HCT116 (cell line): ENCODE measurements at regions not wholly inside any gene's neighbourhood (a gene's known extent, or its start where the extent isn't known, plus 50 kb on each side); places are given as distances from the start of the nearest gene placed in this dataset.

Source experiments
- ATAC-seq: fragments of 200-7000 bp; cut with Tn5 transposase; 2 replicates; pipeline ENCODE4 v1.9.1; 2020; ENCODE audit warnings: mild to moderate bottlenecking, moderate library complexity
- BruUV-seq: library from RNA; stranded (reverse); fragments of 400-500 nt; replicated peaks from 2 replicates; lab custom pipeline; 2021; lab: Mats Ljungman, UMichigan
- CTCF ChIA-PET: fragments of 300-600 bp; sonication (Branson Sonifier 250); formaldehyde crosslinking; loops from one replicate; lab custom pipeline; 2021; ENCODE audit warnings: antibody characterized with exemption; lab: Charles Lee
- POLR2A ChIA-PET: fragments of 300-600, 350-600 bp; sonication (Branson Sonifier 250); formaldehyde crosslinking; loops from one replicate; lab custom pipeline; 2021; ENCODE audit warnings: antibody characterized with exemption; lab: Charles Lee
- RAD21 ChIA-PET, 2 experiments: fragments of 300-600 bp; sonication (Branson Sonifier 250); formaldehyde crosslinking; loops; one replicate each; lab custom pipeline; 2023; ENCODE audit warnings: low total read pairs in 2 of 2; ENCODE audit not compliant: uncharacterized antibody in 2 of 2, unreplicated experiment in 2 of 2, low non-redundant PET in 1 of 2; lab: Charles Lee
- DNase-seq: peaks from one replicate; pipeline ENCODE4 v3.0.0-alpha.2; 2010; ENCODE audit warnings: low read depth, low spot score
- H2AFZ ChIP-seq: fragments of 200-600 bp; shearing (Covaris generic), sonication (generic); 2 replicates; pipeline ENCODE4 v1.6.1; 2017; ENCODE audit warnings: low read depth, mixed run types, mixed read lengths, antibody characterized with exemption, low read length; ENCODE audit not compliant: poor library complexity, severe bottlenecking
- H3K27ac ChIP-seq: 2 replicates; pipeline ENCODE4 v1.5.1; 2012; ENCODE audit warnings: low read depth, low read length
- H3K27me3 ChIP-seq: fragments of 200-600 bp; sonication (generic); 2 replicates; pipeline ENCODE4 v1.6.1; 2016; ENCODE audit warnings: mixed run types, low read length, mixed read lengths; ENCODE audit not compliant: insufficient read depth
- H3K36me3 ChIP-seq, 2 experiments: fragments of 200-500 bp in 1 of 2; fragments of 200-600 bp in 1 of 2; sonication (Bioruptor generic) in 1 of 2; sonication (generic) in 1 of 2; 2 replicates each; pipeline versions ENCODE4 v1.5.1 to v1.6.1; 2014 to 2016; ENCODE audit warnings: low read length in 2 of 2, inconsistent platforms in 1 of 2, mixed read lengths in 1 of 2, mixed run types in 1 of 2; ENCODE audit not compliant: insufficient read depth in 2 of 2, control insufficient read depth in 1 of 2
- H3K4me1 ChIP-seq, 2 experiments: fragments of 200-600 bp in 1 of 2; sonication (generic) in 1 of 2; 2 replicates each; pipeline versions ENCODE4 v1.5.1 to v1.6.1; 2012 to 2017; ENCODE audit warnings: low read length in 2 of 2, inconsistent platforms in 1 of 2, mild to moderate bottlenecking in 1 of 2, mixed read lengths in 1 of 2, mixed run types in 1 of 2, moderate library complexity in 1 of 2; ENCODE audit not compliant: insufficient read depth in 2 of 2, control insufficient read depth in 1 of 2
- H3K4me2 ChIP-seq: fragments of 200-600 bp; sonication (generic); 2 replicates; pipeline ENCODE4 v1.6.1; 2017; ENCODE audit warnings: mixed run types, low read length, mixed read lengths
- H3K4me3 ChIP-seq, 2 experiments: fragments of 200-600 bp in 1 of 2; sonication (generic) in 1 of 2; replicated peaks in 1 of 2; 2 replicates each; pipeline ENCODE4 v1.5.1; 2011 to 2016; ENCODE audit warnings: low read length in 2 of 2, control low read depth in 1 of 2, low read depth in 1 of 2, mild to moderate bottlenecking in 1 of 2, mixed read lengths in 1 of 2, mixed run types in 1 of 2
- H3K79me2 ChIP-seq: fragments of 200-600 bp; sonication (generic); 2 replicates; pipeline ENCODE4 v1.6.1; 2017; ENCODE audit warnings: mild to moderate bottlenecking, mixed run types, low read length, moderate library complexity, mixed read lengths; ENCODE audit not compliant: insufficient read depth
- H3K9ac ChIP-seq: fragments of 200-600 bp; sonication (generic); 2 replicates; pipeline ENCODE4 v1.6.1; 2016; ENCODE audit warnings: low read length, mixed read lengths
- H3K9me2 ChIP-seq: fragments of 200-600 bp; sonication (generic), shearing (Covaris generic); 2 replicates; pipeline ENCODE4 v1.6.1; 2017; ENCODE audit warnings: mixed run types, mild to moderate bottlenecking, moderate library complexity; ENCODE audit not compliant: insufficient read depth
- H3K9me3 ChIP-seq, 2 experiments: fragments of 200-500 bp in 1 of 2; fragments of 200-600 bp in 1 of 2; sonication (Bioruptor generic) in 1 of 2; sonication (generic) in 1 of 2; 2 replicates each; pipeline ENCODE4 v1.6.1; 2014 to 2017; ENCODE audit warnings: low read length in 2 of 2, mixed read lengths in 2 of 2, inconsistent platforms in 1 of 2, low read depth in 1 of 2, mild to moderate bottlenecking in 1 of 2, mixed run types in 1 of 2, moderate library complexity in 1 of 2; ENCODE audit not compliant: control insufficient read depth in 1 of 2, insufficient read depth in 1 of 2
- H4K20me1 ChIP-seq: fragments of 200-600 bp; sonication (generic), shearing (Covaris generic); 2 replicates; pipeline ENCODE4 v1.6.1; 2017; ENCODE audit warnings: mixed run types, mild to moderate bottlenecking, moderate library complexity; ENCODE audit not compliant: insufficient read depth
- CEBPB ChIP-seq: IDR thresholded peaks from 2 replicates; pipeline ENCODE4 v1.6.1; 2012; ENCODE audit warnings: low read depth
- EGR1 ChIP-seq: IDR thresholded peaks from 2 replicates; pipeline ENCODE4 v1.6.1; 2012; ENCODE audit warnings: low read depth
- EZH2phosphoT487 ChIP-seq: fragments of 200-600 bp; IDR thresholded peaks from 2 replicates; pipeline ENCODE4 v1.6.1; 2018; ENCODE audit warnings: antibody characterized with exemption, borderline replicate concordance
- FOSL1 ChIP-seq: IDR thresholded peaks from 2 replicates; pipeline ENCODE4 v1.6.1; 2012; ENCODE audit warnings: low read depth
- JUND ChIP-seq: IDR thresholded peaks from 2 replicates; pipeline ENCODE4 v1.6.1; 2012
- MAX ChIP-seq: IDR thresholded peaks from 2 replicates; pipeline ENCODE4 v1.6.1; 2012
- POLR2A ChIP-seq: IDR thresholded peaks from 2 replicates; pipeline ENCODE4 v1.7.0; 2011; ENCODE audit warnings: borderline replicate concordance; ENCODE audit not compliant: insufficient read depth, insufficient read length; ENCODE audit errors: extremely low read depth
- POLR2AphosphoS5 ChIP-seq: IDR thresholded peaks from 2 replicates; pipeline ENCODE4 v1.6.1; 2011; ENCODE audit warnings: mild to moderate bottlenecking, low read depth, low read length, moderate library complexity
- RAD21 ChIP-seq: IDR thresholded peaks from 2 replicates; pipeline ENCODE4 v1.6.1; 2012; ENCODE audit warnings: low read depth, mild to moderate bottlenecking
- SP1 ChIP-seq: IDR thresholded peaks from 2 replicates; pipeline ENCODE4 v1.6.1; 2012; ENCODE audit warnings: low read depth
- SRF ChIP-seq: IDR thresholded peaks from 2 replicates; pipeline ENCODE4 v1.6.1; 2012; ENCODE audit warnings: low read depth
- YY1 ChIP-seq: IDR thresholded peaks from 2 replicates; pipeline ENCODE4 v1.6.1; 2011; ENCODE audit warnings: low read length, low read depth, moderate library complexity, mild to moderate bottlenecking; ENCODE audit not compliant: insufficient replicate concordance; ENCODE audit errors: extremely low read depth
- ZFX ChIP-seq: fragments of 450-650 bp; IDR thresholded peaks from 2 replicates; pipeline ENCODE4 v1.6.1; 2017
- intact Hi-C: fragments of 100-400 bp; cut with micrococcal nuclease; formaldehyde crosslinking; loops from 2 replicates; pipeline ENCODE4 v1.10.0; 2022
- TF ChIP-seq, protein P1 (sequence below): IDR thresholded peaks from 2 replicates; pipeline ENCODE4 v1.6.1; 2012
- TF ChIP-seq, protein P2 (sequence below), 3 experiments: fragments of 200-600 bp in 1 of 3; sonication (generic) in 1 of 3; IDR thresholded peaks in 2 of 3; conservative IDR thresholded peaks in 1 of 3; 2 replicates each; pipeline ENCODE4 v1.5.1; 2012 to 2017; ENCODE audit warnings: low read depth in 2 of 3, low read length in 2 of 3, antibody characterized with exemption in 1 of 3, borderline replicate concordance in 1 of 3, control low read depth in 1 of 3, mild to moderate bottlenecking in 1 of 3, mixed read lengths in 1 of 3, mixed run types in 1 of 3, moderate library complexity in 1 of 3; ENCODE audit not compliant: insufficient read depth in 1 of 3

- RAD21 ChIA-PET, result no interaction called here
- H3K27me3 ChIP-seq, result no peaks in the 10 kb centered on the region
- peaks cover 3 to 8% of the 10 kb centered on the region in 2 experiments; a peak in 2 of 4 replicates for H3K9me3 ChIP-seq
- no peak for DNase-seq
- intact Hi-C loops, result no loop called here
- no peak overlapping the region for H3K4me2 ChIP-seq
- POLR2A ChIA-PET, result no interaction called here
- no peak overlapping the region for H2AFZ ChIP-seq
- H3K36me3 ChIP-seq, result no peaks in the 10 kb centered on the region
- no peak overlapping the region for H3K4me3 ChIP-seq
- no peaks in the 10 kb centered on the region for H4K20me1 ChIP-seq
- CTCF ChIA-PET, result no interaction called here
- H3K79me2 ChIP-seq, result no peaks in the 10 kb centered on the region
- TF ChIP-seq YY1 (no peak), CEBPB (no peak), POLR2A (no peak), SRF (no peak), POLR2AphosphoS5 (no peak), MAX (no peak), ZFX (no peak), EGR1 (no peak), FOSL1 (no peak)
- TF ChIP-seq, all 23 proteins: peak for 0
- no peak for ATAC-seq
- no peaks in the 10 kb centered on the region for H3K9me2 ChIP-seq
- BruUV-seq, result no TSS peak
- H3K4me1 ChIP-seq, result no peaks in the 10 kb centered on the region
- no peak overlapping the region for H3K9ac ChIP-seq
- no peak overlapping the region for H3K27ac ChIP-seq
These were observed 233.8 kb upstream of the PIK3C3 start for GRCh38 chr18:41721103-41721790.

DNA sequence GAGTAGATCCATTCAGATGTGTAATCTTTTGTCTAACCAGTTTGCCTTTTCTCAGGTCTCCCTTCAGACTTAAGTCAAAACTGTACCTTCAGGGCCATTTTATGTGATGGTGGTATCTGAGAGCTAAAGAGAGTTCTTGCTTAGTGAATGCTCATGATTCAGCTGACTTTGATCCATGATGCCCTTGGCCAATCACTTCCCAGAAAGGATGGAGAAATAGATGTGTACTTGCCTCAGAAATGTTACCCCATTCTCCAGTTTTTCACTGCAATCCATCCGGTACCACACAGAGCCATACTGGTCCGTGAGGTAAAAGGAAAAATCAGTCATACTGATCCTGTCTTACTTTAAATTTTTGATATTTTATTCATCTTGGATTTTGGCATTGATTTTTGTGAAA, 234.8 kb upstream of the PIK3C3 start:
- Histone ChIP-seq H2AFZ (no peak overlapping the region), H3K27me3 (no peaks in the 10 kb centered on the region), H3K9ac (no peak overlapping the region), H4K20me1 (no peaks in the 10 kb centered on the region), H3K4me2 (no peak overlapping the region), H3K36me3 (no peaks in the 10 kb centered on the region), H3K4me1 (no peaks in the 10 kb centered on the region), H3K4me3 (no peak overlapping the region), H3K9me2 (no peaks in the 10 kb centered on the region), H3K27ac (no peak overlapping the region), H3K79me2 (no peaks in the 10 kb centered on the region), H3K9me3 (peaks cover 5 to 16% of the 10 kb centered on the region in 2 experiments; a peak in 2 of 4 replicates)
- no peak for ATAC-seq
- intact Hi-C loops, result no loop called here
- no TSS peak for BruUV-seq
- ChIA-PET CTCF (no interaction called here), RAD21 (no interaction called here), POLR2A (no interaction called here)
- DNase-seq, result no peak
- no peak for TF ChIP-seq YY1
- TF ChIP-seq SP1, result no peak
- TF ChIP-seq SRF, result no peak
- TF ChIP-seq, protein P1, sequence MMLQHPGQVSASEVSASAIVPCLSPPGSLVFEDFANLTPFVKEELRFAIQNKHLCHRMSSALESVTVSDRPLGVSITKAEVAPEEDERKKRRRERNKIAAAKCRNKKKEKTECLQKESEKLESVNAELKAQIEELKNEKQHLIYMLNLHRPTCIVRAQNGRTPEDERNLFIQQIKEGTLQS, result no peak
- no peak for TF ChIP-seq MAX
- no peak for TF ChIP-seq EZH2phosphoT487
- TF ChIP-seq FOSL1, result no peak
- no peak for TF ChIP-seq EGR1
- no peak for TF ChIP-seq CEBPB
- TF ChIP-seq RAD21, result no peak
- no peak for TF ChIP-seq POLR2A
- TF ChIP-seq, protein P2, sequence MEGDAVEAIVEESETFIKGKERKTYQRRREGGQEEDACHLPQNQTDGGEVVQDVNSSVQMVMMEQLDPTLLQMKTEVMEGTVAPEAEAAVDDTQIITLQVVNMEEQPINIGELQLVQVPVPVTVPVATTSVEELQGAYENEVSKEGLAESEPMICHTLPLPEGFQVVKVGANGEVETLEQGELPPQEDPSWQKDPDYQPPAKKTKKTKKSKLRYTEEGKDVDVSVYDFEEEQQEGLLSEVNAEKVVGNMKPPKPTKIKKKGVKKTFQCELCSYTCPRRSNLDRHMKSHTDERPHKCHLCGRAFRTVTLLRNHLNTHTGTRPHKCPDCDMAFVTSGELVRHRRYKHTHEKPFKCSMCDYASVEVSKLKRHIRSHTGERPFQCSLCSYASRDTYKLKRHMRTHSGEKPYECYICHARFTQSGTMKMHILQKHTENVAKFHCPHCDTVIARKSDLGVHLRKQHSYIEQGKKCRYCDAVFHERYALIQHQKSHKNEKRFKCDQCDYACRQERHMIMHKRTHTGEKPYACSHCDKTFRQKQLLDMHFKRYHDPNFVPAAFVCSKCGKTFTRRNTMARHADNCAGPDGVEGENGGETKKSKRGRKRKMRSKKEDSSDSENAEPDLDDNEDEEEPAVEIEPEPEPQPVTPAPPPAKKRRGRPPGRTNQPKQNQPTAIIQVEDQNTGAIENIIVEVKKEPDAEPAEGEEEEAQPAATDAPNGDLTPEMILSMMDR (IDR thresholded peaks at IDR 0.05 in 2 of 3, conservative IDR thresholded peaks at IDR 0.05 in 1 of 3; ENCODE audit: borderline replicate concordance in 1 of 3, insufficient read depth in 1 of 3, low read depth in 2 of 3, low read length in 2 of 3), result no peak
- no peak for TF ChIP-seq JUND
- no peak for TF ChIP-seq ZFX
